Large intestine (tissue), 3 donors: ENCODE measurements at regions not wholly inside any gene's neighbourhood (a gene's known extent, or its start where the extent isn't known, plus 50 kb on each side); places are given as distances from the start of the nearest gene placed in this dataset.

Experiments used
- DNase-seq, 2 donors: peaks; one replicate each; pipeline versions ENCODE4 v3.0.0 to v3.0.0-alpha.2; 2013
- H3K27ac ChIP-seq: one replicate; pipeline ENCODE4 v1.5.1; 2013; ENCODE audit warnings: low read length
- H3K27me3 ChIP-seq: 2 replicates; pipeline ENCODE4 v1.6.1; 2013; ENCODE audit warnings: low read length; ENCODE audit not compliant: control insufficient read depth, insufficient read depth
- H3K36me3 ChIP-seq: 2 replicates; pipeline ENCODE4 v1.6.1; 2013; ENCODE audit warnings: low read length; ENCODE audit not compliant: control insufficient read depth, insufficient read depth
- H3K4me1 ChIP-seq: one replicate; pipeline ENCODE4 v1.6.1; 2013; ENCODE audit warnings: low read length; ENCODE audit not compliant: control insufficient read depth, insufficient read depth
- H3K4me3 ChIP-seq: one replicate; pipeline ENCODE4 v1.5.1; 2013; ENCODE audit warnings: low read length
- H3K9me3 ChIP-seq: one replicate; pipeline ENCODE4 v1.6.1; 2013; ENCODE audit warnings: mild to moderate bottlenecking, low read depth, low read length, moderate library complexity; ENCODE audit not compliant: control insufficient read depth
- WGBS: methylation state at CpG from one replicate; pipeline ENCODE4 v1.1.5; 2013; ENCODE audit warnings: low lambda C conversion rate; ENCODE audit not compliant: insufficient coverage; 5-methylcytosine and 5-hydroxymethylcytosine counted together

DNA sequence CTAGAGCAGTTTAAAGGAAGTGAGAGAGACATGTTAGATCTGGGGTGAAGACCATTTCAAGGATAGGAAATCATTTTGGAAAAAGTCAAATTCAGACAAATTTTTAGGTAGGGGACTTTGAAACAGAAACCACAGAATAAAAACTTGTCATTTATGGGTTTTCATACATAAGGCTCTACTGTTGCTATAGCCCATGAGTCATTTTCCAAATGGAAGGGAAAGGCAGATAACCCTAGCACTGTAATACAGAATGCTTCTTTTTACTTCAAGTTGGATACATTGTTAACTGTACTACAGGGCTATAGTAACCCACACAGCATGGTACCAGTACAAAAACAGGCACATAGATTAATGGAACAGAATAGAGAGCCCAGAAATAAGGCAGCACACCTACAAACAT, 455.4 kb downstream of the EBF1 start:
- Histone ChIP-seq H3K27me3 (no peaks in the 10 kb centered on the region), H3K9me3 (no peaks in the 10 kb centered on the region), H3K4me3 (no peak overlapping the region), H3K27ac (no peak overlapping the region), H3K4me1 (no peaks in the 10 kb centered on the region), H3K36me3 (no peaks in the 10 kb centered on the region)
- DNase-seq: no peak

DNA sequence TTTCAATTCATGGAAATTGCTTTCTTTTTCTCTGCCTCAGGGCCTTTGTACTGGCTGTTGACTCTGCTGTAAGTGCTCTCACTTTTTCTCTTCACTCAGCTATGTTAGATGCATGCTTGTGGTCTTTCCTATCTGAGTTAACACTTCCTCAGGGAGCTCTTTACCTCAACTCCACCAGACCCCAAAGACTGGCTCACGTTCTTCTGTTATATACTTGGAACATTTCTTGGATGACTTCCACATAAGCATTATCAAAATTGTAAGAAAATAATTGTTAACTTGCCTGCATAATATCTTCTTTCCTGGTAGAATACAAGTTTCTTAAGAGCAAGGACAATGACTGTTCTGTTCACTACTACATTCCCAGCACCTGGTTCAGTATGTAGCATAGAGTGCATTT, 455.9 kb downstream of the EBF1 start:
- H3K36me3 ChIP-seq: no peaks in the 10 kb centered on the region
- no peak overlapping the region for H3K27ac ChIP-seq
- H3K9me3 ChIP-seq: no peaks in the 10 kb centered on the region
- WGBS: no CpG with 5 or more reads among the region's 1 CpG
- DNase-seq: no peak
- H3K27me3 ChIP-seq: no peaks in the 10 kb centered on the region
- no peak overlapping the region for H3K4me3 ChIP-seq
- no peaks in the 10 kb centered on the region for H3K4me1 ChIP-seq

- Histone ChIP-seq H3K4me3 (no peak overlapping the region), H3K27ac (no peak overlapping the region), H3K27me3 (no peaks in the 10 kb centered on the region), H3K4me1 (no peaks in the 10 kb centered on the region), H3K36me3 (no peaks in the 10 kb centered on the region), H3K9me3 (no peaks in the 10 kb centered on the region)
- DNase-seq: no peak
These were observed 456.8 kb downstream of the EBF1 start for GRCh38 chr5:158642879-158643278.

DNA sequence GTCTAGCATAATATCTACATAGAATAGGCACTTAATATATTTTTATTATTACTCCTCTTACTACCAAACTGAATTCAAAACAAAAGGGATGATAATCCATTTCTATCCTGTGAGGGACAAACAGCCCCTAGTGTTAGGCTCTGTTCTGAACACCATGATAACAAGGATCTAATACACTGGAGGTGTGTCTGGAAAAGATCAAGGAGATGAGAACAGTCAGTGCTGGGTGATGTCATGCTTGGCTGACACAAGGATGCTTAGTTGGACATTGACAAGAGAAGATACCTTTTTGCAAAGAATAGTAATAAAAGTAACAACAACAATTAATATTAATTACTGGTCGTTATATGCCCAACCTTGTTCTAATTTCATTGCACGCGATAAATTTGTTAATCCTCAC, 458.7 kb downstream of the EBF1 start:
- H3K27me3 ChIP-seq: no peaks in the 10 kb centered on the region
- H3K4me1 ChIP-seq: no peaks in the 10 kb centered on the region
- no peak overlapping the region for H3K27ac ChIP-seq
- H3K4me3 ChIP-seq: no peak overlapping the region
- no peaks in the 10 kb centered on the region for H3K36me3 ChIP-seq
- DNase-seq: no peak
- no peaks in the 10 kb centered on the region for H3K9me3 ChIP-seq
- WGBS: 95% methylated on average over 3 of the region's 3 CpGs

DNA sequence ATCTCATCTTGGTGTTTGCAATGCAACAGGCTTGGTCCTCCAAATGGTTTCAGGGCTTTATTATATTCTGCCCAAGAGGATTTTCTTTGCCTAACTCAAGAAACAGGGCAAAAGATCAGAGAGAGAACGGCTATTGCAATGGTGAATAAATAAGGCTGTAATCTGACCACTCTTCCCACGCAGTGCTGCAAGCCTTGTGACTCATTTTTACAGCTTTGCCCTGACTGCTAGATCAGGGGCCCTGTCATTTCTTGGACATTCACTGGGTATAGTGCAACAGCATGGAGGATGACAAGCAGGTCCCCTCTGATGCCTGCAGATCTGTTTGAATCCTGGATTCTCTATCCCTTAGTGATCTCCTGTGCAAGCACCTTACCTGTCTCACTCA, 459.1 kb downstream of the EBF1 start:
- WGBS: no CpG with 5 or more reads among the region's 2 CpGs
- DNase-seq: peak; percentile 48 to 55

GRCh38 chr5:158639881-158640592, 459.7 kb downstream of the EBF1 start:
- Histone ChIP-seq H3K27ac (no peak overlapping the region), H3K36me3 (no peaks in the 10 kb centered on the region), H3K9me3 (no peaks in the 10 kb centered on the region), H3K4me3 (no peak overlapping the region), H3K27me3 (no peaks in the 10 kb centered on the region), H3K4me1 (no peaks in the 10 kb centered on the region)
- 80% methylated on average over 1 of the region's 5 CpGs for WGBS
- DNase-seq: no peak

More for the DNA sequence above, 459.1 kb downstream of the EBF1 start:
- Histone ChIP-seq H3K4me3 (no peak overlapping the region), H3K27ac (no peak overlapping the region), H3K9me3 (no peaks in the 10 kb centered on the region), H3K27me3 (no peaks in the 10 kb centered on the region), H3K4me1 (no peaks in the 10 kb centered on the region), H3K36me3 (no peaks in the 10 kb centered on the region)

- 100% methylated on average over 1 of the region's 3 CpGs for WGBS
These were observed 461.3 kb downstream of the EBF1 start for GRCh38 chr5:158638396-158638795.

GRCh38 chr5:158637039-158637438, 462.7 kb downstream of the EBF1 start:
- no CpG with 5 or more reads among the region's 1 CpG for whole genome bisulfite sequencing
- no peak for DNase-seq
- no peaks in the 10 kb centered on the region for H3K9me3 ChIP-seq
- H3K27ac ChIP-seq: no peak overlapping the region
- no peaks in the 10 kb centered on the region for H3K4me1 ChIP-seq
- H3K27me3 ChIP-seq: no peaks in the 10 kb centered on the region
- no peaks in the 10 kb centered on the region for H3K36me3 ChIP-seq
- H3K4me3 ChIP-seq: no peak overlapping the region

More at GRCh38 chr5:158638396-158638795, 461.3 kb downstream of the EBF1 start:
- Histone ChIP-seq H3K4me3 (no peak overlapping the region), H3K36me3 (no peaks in the 10 kb centered on the region), H3K9me3 (no peaks in the 10 kb centered on the region), H3K27me3 (no peaks in the 10 kb centered on the region), H3K4me1 (no peaks in the 10 kb centered on the region), H3K27ac (no peak overlapping the region)
- DNase-seq: no peak

GRCh38 chr5:158635565-158635964, 464.2 kb downstream of the EBF1 start:
- Histone ChIP-seq H3K4me1 (no peaks in the 10 kb centered on the region), H3K4me3 (no peak overlapping the region), H3K36me3 (no peaks in the 10 kb centered on the region), H3K9me3 (no peaks in the 10 kb centered on the region), H3K27ac (no peak overlapping the region), H3K27me3 (no peaks in the 10 kb centered on the region)
- WGBS: no CpG with 5 or more reads among the region's 5 CpGs
- DNase-seq: no peak

- no peak overlapping the region for H3K4me3 ChIP-seq
- no peak for DNase-seq
- no peaks in the 10 kb centered on the region for H3K4me1 ChIP-seq
- H3K9me3 ChIP-seq: no peaks in the 10 kb centered on the region
- no peak overlapping the region for H3K27ac ChIP-seq
- H3K36me3 ChIP-seq: no peaks in the 10 kb centered on the region
- no CpG with 5 or more reads among the region's 2 CpGs for WGBS
- H3K27me3 ChIP-seq: no peaks in the 10 kb centered on the region
These were observed 465.0 kb downstream of the EBF1 start for GRCh38 chr5:158634714-158635113.

DNA sequence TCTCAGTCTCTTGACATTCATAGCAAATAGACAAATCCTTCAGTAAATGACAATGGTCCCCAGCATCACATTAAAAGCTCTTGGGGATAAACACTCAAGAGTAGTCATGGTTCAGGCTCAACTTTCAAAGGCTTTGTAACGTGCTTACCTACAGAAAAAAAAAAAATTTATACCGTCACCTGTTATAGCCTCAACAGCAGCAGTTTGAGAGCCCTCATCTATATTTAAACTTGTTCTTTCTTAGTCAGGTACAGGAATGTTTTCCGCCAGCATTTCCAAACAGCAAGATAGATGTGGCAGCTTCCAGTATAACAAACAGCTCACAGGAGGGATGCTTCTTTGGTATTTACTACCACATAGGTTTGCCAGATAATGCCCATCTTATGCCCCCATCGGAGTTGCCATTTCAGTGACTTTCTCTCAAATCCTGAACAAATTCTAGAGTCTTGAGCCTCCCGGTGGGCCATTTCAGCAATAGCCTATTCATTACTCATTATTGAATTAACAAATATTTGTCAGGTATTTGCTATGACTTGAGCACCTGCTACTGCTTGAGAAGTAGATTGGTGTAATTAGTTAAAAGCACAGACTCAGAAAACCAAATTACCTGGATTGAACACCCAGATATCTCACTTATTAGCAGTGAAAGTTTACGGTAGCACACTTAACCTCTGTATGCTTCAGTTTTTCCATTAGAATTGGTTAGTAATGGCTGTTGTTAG, 470.0 kb downstream of the EBF1 start:
- DNase-seq: no peak

More for the DNA sequence above, 470.0 kb downstream of the EBF1 start:
- H3K27ac ChIP-seq: no peak overlapping the region
- no peaks in the 10 kb centered on the region for H3K27me3 ChIP-seq
- H3K36me3 ChIP-seq: no peaks in the 10 kb centered on the region
- no peaks in the 10 kb centered on the region for H3K9me3 ChIP-seq
- H3K4me3 ChIP-seq: no peak overlapping the region
- H3K4me1 ChIP-seq: no peaks in the 10 kb centered on the region
- no CpG with 5 or more reads among the region's 6 CpGs for WGBS
